HG02938 (cell line): ENCODE measurements at regions not wholly inside any gene's neighbourhood (a gene's known extent, or its start where the extent isn't known, plus 50 kb on each side); places are given as distances from the start of the nearest gene placed in this dataset.

ENCODE experiments used
- ATAC-seq: cut with Tn5 transposase; IDR thresholded peaks from one replicate; pipeline ENCODE4 v1.9.1; 2021; ENCODE audit warnings: mild to moderate bottlenecking, moderate library complexity; ENCODE audit not compliant: unreplicated experiment

DNA sequence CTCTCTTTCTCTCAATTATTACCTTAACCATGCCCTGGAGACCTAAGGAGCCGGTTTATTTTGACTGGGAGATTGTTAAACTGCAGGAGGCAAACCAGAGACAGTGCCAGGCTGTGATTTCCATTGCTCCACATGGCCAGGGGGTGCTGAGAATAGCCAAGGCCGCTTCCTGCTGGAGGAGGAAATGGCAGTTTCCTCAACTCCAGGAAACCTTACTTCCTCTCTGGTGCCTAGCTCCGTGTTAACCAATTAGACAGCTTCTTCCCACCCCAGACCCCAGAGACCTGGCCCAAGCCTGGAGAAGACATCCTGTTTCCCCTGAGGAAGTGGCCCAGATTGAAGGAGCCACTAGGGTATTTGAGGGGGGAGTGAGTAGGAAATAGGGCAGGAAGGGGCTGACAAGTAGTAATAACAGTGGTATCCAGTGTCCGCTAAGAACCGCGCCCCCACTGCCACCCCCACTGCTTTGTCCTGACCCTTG lies 161.2 kb downstream of the PLPP3 start:
- no peak for ATAC-seq

DNA sequence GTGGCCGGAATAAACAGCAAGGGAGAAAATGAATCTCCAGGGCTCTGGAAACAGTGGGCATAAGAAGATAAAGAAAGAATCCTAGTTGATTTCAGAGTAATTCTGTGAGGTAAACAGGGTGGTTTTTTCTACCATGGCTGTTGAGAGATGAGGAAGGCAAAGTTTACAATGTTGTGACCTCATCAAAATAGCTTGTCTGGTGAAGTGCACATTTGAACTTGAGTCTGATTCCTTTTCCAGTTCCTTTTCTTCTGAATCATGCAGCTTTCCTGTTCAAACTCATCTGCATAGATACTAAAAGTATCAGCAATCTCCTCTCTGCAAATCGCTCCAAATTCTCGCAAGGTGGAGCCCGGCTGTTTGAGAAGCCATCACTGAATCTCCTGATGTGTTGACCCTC lies 161.7 kb downstream of the PLPP3 start:
- ATAC-seq = no peak

DNA sequence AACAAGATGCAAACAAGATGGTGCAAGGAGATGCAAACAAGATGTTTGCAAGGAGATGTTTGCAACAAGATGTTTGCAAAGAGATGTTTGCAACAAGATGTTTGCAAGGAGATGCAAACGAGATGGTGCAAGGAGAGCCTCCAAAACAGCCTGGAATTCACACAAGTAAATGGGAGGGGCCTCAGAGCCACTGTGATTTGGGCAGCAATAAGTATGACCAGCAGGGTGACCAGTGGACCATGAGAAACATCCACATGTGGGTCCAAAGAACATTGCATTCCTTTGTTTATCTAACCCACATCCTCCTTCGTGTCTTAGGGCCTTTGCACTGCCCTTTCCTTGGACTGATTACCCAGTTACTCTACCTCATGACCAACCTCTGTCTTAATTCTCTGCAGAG lies 162.9 kb downstream of the PLPP3 start:
- no peak for ATAC-seq

DNA sequence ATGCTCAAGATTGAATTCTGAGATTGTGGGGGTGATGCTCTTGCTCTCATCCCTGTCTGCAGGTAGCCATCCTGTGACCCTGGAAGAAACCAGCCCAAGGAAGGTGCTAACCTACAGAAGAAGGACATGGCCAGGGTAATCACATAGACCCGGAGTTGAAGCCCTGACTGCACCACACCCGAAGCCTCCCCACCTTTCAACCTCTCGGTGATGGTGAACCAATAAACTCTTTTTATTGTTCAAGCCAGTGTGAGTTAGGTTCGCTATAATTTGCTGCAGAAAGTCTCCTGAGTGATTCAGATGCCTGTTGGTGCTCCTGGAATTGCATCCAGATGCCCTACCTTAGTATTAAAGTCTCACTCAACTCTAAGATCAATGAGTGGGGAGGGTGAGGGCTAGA lies 163.6 kb downstream of the PLPP3 start:
- ATAC-seq = no peak

DNA sequence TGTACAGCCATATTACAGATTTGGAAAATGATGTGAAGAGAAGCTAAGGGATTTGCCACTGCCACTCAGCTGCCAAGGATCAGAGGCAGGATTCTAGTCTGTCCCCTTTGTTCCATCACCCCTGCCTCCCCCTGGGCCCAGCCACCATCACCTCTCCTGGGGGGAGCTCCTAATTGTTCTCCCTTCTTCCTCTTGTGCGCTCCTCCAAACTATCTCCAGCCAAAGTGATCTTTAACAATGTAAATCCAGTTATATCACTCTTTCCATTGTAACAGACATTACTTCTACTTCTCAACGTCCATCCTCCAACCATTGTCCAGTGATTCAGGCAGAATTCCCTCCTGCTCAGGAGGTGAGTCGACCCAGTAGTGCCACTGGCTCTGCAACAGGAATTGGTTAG lies 164.1 kb downstream of the PLPP3 start:
- ATAC-seq = no peak

DNA sequence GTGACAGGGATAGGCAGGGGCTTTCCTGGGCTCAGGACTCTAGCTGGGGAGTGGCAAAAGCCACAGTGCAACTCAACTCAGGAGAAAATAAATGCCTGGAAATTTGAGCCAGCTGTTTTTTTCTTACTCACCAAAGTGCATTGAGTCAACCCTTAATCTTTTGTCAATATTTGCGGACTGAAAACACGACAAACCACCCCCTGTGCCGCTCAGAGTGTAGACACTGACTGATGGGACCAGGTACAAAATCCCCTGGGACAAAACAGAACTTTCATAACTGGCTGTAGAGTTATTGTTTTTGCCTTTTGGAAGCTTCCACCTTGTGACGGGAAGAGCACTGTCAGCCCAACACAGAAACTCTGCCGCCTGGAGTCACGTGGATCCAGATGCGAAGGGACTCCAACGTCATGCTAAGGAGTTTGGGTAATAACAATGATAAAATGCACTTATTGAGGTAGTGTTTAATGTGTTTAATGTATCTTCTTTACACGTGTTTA lies 164.6 kb downstream of the PLPP3 start:
- ATAC-seq = no peak

DNA sequence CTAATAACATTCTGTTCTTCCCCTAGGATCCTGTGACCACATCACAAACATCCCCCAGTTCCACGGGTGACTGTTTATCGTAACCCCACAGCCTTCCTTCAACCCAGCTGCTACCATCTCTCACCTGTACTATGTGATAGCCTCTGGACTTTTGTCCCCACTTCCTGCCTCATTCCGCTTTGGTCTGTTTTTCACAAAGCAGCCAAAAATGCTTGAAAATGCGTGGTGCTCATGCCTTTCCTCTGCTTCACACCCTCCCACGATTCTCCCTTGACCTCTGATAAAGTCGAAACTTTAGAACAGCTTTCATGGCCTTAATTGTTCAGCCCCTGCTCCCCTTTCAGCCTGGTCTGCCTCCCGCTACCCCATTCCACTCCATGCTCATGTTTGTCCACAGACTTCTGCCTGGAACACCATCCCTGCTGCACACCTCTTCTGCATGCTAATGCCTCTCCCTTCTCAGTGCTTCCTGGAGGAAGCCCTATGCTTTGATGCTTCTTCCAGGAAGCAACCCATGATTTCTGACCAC lies 165.6 kb downstream of the PLPP3 start:
- ATAC-seq = no peak

DNA sequence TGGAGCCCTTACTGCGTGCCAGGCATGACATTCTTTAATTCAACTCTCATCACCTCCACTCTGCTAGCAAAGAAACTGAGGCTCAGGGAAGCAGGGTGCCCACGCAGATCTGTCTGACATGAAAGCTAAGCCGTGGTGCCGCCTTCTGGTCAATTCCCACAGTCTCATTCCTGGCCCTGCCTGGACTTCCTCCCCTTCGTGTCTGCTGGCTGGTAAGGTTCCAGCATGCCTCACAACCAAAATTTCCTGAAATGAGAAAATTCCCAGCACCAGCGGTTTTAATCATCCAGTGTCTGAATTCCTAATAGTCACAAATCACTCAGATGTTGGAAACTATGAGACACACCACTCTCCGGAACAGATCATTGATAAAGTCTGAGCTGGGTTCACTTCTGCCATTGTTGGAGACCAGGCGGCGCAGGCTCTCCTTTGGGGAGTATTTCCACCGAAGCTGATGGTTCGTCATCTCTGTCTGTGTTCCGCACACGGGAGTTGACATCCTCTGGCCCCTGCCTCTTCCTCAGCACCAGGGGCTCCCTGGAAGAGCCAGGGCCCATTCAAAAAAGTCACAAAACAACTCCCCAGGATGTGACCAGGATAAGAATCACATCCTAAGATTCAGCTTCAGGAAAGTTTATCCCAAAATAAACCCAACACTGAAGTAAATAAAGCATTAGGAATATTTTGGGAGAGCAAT lies 167.7 kb downstream of the PLPP3 start:
- no peak for ATAC-seq

DNA sequence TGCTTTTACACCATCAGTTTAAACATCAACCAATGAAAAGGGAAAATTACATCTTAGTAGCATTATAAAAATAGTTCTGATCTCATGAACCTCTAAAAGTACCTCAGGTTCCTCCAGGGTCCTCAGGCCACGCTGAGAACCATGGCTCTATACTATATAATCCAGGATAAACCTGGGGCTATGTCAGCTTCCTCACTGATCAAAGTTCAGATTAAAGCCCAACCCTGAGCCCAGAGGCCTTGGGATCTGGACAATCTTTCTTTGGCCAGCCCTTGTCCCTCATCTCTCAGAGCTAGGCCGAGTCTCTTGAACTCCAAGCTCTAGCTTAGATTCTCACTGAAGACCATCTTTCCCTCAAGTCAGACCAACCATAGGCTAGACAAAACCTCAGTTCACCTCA lies 168.3 kb downstream of the PLPP3 start:
- ATAC-seq = no peak

DNA sequence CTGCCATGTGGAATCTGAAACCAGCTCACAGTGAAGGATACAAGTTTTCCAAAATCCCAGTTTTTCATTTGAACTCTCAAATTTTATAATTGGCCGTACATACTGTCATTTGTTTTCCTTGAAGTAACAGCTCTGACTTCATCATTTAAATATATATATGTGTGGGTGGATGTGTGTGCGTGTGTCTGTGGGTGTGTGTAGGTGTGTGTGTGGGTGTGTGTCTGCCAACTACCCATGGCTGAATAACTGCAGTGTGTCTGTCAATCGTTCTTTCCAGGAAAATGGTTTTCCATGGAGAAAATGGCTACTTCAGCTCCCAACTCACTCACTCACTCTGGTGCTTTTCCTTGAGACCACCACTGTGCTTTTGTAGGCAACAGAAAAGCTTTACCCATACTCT lies 169.0 kb downstream of the PLPP3 start:
- ATAC-seq = no peak

DNA sequence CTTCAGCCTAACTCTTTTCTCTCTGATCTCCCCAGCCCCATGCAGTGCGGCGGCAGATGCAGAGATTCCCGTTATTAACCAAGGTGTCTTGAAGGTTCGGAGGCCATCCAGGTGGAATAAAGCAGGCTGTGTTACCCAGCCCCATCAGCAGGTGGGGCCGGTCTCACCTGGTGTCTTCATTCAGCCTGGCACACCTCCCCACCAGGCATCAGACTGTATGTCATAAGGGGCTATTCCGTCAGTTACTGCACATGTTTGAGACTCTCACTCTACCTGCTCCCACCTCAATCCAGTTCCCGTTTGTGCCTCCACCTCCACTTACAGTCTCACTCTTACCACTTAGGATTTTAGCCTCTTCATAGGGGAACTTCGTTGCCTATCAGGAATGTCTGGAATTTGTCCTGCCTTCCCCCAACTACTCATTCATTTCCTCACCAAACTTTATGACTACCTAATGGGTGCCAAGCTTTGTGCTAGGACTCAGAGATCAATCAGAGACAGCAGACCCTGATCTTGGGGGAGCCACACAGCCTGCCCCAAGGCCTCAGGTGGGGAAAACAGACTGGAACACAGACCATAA lies 170.2 kb downstream of the PLPP3 start:
- ATAC-seq = no peak

DNA sequence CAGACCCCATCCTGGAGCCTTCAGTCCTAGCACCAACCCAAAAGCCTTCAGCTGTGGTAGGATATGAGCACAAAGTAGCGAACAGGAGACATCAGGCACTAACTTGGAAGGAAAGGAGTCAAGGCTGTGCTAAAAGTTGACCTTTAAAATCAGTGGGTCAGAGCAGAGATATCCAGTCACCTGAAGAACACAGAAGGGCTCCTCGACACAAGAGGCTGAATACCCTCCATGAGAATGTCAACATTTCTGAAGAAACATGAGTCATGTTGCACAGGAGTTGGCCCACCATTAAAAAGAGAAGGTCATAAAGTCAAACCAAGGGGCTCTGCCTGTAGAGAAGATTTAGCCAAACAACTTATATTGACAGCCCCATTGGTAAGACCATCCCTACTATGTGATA lies 172.5 kb downstream of the PLPP3 start:
- ATAC-seq = no peak

DNA sequence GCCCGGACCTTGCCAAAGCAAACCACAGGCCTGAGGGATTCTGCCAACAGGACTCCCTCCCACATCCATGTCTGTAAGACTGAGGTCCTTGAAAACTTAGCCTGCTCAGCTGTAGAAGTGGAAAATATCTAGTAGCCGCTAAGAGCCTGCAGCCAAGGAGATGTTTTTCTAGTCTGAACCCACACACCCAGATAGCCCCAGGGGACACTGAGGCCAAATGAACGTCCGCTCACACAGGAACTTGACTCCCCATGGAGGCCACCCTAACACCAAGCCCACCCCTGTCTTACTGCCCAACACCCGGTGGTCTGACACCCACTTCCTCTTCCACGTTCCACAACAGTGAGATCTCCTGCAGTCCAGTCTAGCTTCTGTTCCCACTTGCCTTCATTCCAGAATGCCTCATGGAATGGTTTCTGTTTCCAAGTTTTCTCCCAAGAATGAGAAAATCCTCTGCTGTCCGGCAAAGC lies 174.8 kb downstream of the PLPP3 start:
- no peak for ATAC-seq

DNA sequence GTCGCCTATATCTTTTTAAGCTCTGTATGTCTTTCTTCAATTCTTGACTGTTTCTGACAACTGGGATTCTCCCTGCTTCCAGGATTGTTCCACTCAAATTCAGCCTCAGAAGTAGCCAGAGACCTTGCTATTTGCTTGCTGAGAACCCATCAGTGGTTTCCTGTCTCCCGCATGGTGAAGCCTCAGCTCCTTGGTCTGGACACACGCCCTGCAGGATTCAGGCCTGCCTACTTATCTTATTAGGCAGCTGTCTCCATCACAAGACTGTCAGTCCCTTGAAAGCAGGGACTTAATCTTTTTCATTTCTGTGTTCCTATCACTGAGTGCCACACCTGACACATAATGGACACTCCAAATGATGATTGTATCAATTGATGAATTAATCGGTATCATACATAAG lies 175.3 kb downstream of the PLPP3 start:
- ATAC-seq = no peak

DNA sequence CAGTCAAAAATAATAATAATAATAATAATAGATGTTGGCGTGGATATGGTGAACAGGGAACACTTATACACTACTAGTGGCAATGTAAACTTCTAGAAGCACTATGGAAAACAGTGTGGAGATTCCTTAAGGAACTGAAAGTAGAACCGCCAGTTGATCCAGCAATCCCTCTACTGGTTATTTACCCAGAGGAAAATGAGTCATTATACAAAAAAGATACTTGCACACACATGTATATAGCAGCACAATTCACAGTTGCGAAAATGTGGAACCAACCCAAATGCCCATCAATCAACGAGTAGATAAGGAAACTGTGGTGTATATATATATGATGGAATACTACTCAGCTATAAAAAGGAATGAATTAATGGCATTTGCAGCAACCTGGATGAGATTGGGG lies 176.0 kb downstream of the PLPP3 start:
- ATAC-seq = no peak

DNA sequence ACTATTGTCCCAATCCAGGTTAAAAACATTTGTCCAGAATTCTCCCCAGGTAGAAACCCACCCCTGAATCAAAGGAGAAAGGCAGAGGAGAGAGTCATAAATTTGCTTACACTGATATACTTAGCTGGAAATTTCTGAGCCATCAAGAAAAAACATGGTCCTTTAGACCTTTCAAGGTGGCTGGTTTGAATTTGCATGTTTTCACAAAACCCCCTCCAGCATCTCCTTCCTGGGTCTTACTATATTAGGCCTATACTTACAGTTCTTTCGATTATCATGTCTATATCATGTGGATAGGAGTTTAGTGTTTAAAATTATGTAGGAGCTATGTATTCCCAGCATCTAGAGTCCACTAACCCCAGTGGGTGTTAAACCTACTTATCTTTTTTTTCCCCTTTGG lies 178.2 kb downstream of the PLPP3 start:
- ATAC-seq = no peak

DNA sequence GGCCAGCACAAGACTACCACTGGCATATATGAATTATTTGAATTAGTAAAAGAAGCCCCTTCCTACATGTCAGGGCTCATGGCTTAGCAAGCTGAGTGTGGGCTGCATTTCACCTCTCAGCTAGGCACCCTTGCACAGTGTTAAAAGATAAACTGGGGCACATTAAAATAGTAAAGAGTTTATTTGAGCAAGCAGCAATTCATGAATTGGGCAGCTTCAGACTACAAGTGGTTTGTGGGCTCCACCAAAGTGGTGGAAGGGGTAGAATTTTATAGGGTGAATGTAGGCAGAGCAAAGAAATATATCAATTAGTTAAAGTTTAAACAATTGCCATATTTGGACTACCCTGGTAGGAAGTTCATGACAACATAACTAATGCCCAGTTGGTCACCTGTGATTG lies 178.8 kb downstream of the PLPP3 start:
- no peak for ATAC-seq

DNA sequence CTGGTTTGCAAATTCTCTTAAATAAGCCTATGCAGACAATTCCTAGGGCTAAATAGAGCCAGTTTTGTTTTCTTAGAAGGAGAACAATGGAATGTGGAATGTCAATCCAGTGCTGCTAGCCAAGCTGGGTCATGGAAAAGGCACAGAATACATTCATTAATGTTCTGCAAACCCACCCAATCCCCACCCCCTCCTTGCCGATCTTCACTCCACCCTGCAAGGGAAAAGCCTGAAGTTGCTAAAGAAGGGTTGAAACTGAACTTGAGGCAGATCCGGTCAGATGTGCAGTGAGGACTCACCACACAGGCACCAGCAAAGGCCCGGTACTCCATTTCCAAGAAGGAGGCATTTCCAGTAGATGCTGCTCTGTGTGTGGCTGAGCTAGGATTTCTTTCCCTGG lies 179.6 kb downstream of the PLPP3 start:
- ATAC-seq = no peak

DNA sequence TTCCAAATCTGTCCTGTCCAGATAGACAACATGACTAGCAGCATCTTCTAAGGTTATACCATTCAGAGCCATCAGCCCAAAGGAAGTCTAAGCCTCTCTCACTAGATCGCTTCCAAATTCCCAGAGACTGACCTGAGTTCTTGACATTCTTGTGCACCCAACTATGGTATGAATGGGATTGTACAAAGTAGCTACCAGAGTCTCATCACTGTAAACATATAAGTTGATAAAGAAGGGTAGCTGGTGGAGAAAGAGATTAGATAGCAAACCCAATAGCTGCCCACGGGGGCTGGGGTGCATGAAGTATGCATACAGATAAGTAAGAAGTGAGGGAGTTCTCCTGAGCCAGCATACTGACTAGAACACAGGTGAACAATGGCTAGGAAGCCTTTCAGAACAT lies 180.0 kb downstream of the PLPP3 start:
- no peak for ATAC-seq

DNA sequence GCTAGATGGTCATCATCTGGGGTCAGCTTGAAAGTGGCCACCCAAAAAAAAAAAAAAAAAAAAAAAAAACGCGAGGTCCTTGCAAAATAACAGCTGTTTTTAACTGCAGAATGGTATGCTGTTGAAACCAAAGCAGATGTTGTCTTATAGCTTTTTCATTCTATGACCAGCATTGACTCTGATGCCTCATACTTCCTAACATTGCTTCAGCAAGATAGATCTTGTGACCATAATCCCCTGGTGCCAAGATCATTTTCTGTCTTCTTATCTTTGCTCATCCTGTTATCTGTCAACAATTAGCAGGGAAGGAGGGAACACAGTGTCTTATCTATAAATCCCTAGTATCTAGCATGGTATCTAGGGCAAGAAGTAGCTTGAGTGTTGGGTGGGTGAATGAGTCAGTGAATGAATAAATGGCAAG lies 181.5 kb downstream of the PLPP3 start:
- no peak for ATAC-seq

DNA sequence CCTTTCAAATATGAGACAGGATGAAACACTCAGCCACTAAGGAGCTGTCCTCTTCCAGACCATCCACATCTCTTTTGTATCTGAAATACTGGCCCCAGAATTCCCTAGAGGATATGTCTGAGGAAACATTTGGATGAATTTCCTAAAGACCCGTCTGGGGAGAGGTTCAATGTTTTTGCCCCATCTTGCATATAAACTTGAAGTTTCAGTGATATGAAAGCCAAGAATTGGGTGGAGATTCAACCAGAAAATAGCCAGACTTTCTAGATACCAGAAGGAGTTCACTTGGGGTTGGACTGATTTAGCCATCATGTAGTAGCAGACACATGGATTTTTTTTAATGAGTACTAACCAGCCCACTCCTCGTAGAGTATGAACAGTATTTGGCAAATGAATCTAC lies 182.0 kb downstream of the PLPP3 start:
- ATAC-seq = no peak

DNA sequence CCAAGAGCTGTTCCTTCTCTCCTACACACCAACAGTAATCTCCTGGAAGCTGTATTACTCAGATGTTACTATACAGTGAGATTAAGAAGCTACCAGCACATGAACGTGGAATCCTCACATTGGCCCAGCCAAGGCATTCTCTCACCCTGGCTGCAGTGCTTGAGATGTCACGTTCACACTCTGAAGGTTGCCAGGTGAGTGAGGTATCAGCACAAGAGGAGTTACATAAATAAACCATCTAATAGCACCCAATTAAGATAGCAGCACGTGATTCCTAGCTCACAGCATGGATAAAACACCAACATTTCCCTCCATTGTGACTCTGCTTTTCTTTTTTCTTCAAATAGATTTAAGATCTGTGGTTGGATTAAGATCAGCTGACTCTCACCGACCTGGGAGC lies 182.8 kb downstream of the PLPP3 start:
- no peak for ATAC-seq
